ENCODE measurements at regions not wholly inside any gene's neighbourhood (a gene's known extent, or its start where the extent isn't known, plus 50 kb on each side); places are given as distances from the start of the nearest gene placed in this dataset.

- TF ChIP-seq CTCF (IDR thresholded peaks at IDR 0.05; ENCODE audit: poor library complexity): no peak
- no peak for TF ChIP-seq EZH2phosphoT487 (IDR thresholded peaks at IDR 0.05; ENCODE audit: low read depth, severe bottlenecking, unreplicated experiment)
- TF ChIP-seq EZH2 (IDR thresholded peaks at IDR 0.05; ENCODE audit: borderline replicate concordance): no peak
Measured at GRCh38 chr13:59490651-59491050, 673.1 kb downstream of the DIAPH3 start.

All from hepatocyte (in vitro differentiated cells).